ENCODE measurements at regions not wholly inside any gene's neighbourhood (a gene's known extent, or its start where the extent isn't known, plus 50 kb on each side); places are given as distances from the start of the nearest gene placed in this dataset.

- no peak overlapping the region for H3K4me3 ChIP-seq (ENCODE audit: control insufficient read depth, low read depth, low read length)
- no peak for TF ChIP-seq CTCF (IDR thresholded peaks at IDR 0.05; ENCODE audit: control insufficient read depth, insufficient read depth, low read depth, low read length, missing control alignments)
- DNase-seq (ENCODE audit: low read depth), result no peak
Observed at GRCh38 chr21:24759348-24760075, 847.8 kb downstream of the MRPL39 start.

GRCh38 chr21:24738063-24738462 lies 869.2 kb downstream of the MRPL39 start:
- DNase-seq (ENCODE audit: low read depth), result no peak
- no peak overlapping the region for H3K4me3 ChIP-seq (ENCODE audit: control insufficient read depth, low read depth, low read length)
- TF ChIP-seq CTCF (IDR thresholded peaks at IDR 0.05; ENCODE audit: control insufficient read depth, insufficient read depth, low read depth, low read length, missing control alignments), result no peak

- no peak for DNase-seq (ENCODE audit: low read depth)
- TF ChIP-seq CTCF (IDR thresholded peaks at IDR 0.05; ENCODE audit: control insufficient read depth, insufficient read depth, low read depth, low read length, missing control alignments), result no peak
- H3K4me3 ChIP-seq (ENCODE audit: control insufficient read depth, low read depth, low read length), result no peak overlapping the region
Observed at GRCh38 chr21:24737296-24737850, 869.9 kb downstream of the MRPL39 start.

GRCh38 chr21:24730661-24731060 lies 876.6 kb downstream of the MRPL39 start:
- DNase-seq (ENCODE audit: low read depth), result no peak
- no peak for TF ChIP-seq CTCF (IDR thresholded peaks at IDR 0.05; ENCODE audit: control insufficient read depth, insufficient read depth, low read depth, low read length, missing control alignments)
- H3K4me3 ChIP-seq (ENCODE audit: control insufficient read depth, low read depth, low read length), result no peak overlapping the region

GRCh38 chr21:24729568-24729967 lies 877.7 kb downstream of the MRPL39 start:
- TF ChIP-seq CTCF (IDR thresholded peaks at IDR 0.05; ENCODE audit: control insufficient read depth, insufficient read depth, low read depth, low read length, missing control alignments), result no peak
- H3K4me3 ChIP-seq (ENCODE audit: control insufficient read depth, low read depth, low read length), result no peak overlapping the region
- DNase-seq (ENCODE audit: low read depth), result no peak

GRCh38 chr21:24727803-24728440 lies 879.4 kb downstream of the MRPL39 start:
- TF ChIP-seq CTCF (IDR thresholded peaks at IDR 0.05; ENCODE audit: control insufficient read depth, insufficient read depth, low read depth, low read length, missing control alignments), result no peak
- no peak for DNase-seq (ENCODE audit: low read depth)
- no peak overlapping the region for H3K4me3 ChIP-seq (ENCODE audit: control insufficient read depth, low read depth, low read length)

All from AG09309 (cell line).